Ascending aorta (tissue), 2 donors: ENCODE measurements at regions not wholly inside any gene's neighbourhood (a gene's known extent, or its start where the extent isn't known, plus 50 kb on each side); places are given as distances from the start of the nearest gene placed in this dataset.
"Not testable (repeated sequence)": the region's sequence is repeated elsewhere in the genome, so short reads cannot be mapped to it uniquely, and the experiment has no call there.

ENCODE experiments used
- DNase-seq, 2 donors: peaks; one replicate each; pipeline ENCODE4 v3.0.0-alpha.2; 2019; ENCODE audit warnings: low spot score in 2 of 2
- H3K27ac ChIP-seq, 2 donors: fragments of 200-600 bp; sonication (generic); one replicate each; pipeline ENCODE4 v1.5.1; 2016 to 2017; ENCODE audit warnings: mild to moderate bottlenecking in 1 of 2
- H3K27me3 ChIP-seq: fragments of 200-600 bp; sonication (generic); one replicate; pipeline ENCODE4 v1.5.1; 2017
- H3K36me3 ChIP-seq, 2 donors: fragments of 200-600 bp; sonication (generic); one replicate each; pipeline ENCODE4 v1.5.1; 2016
- H3K4me1 ChIP-seq, 2 donors: fragments of 200-600 bp; sonication (generic); one replicate each; pipeline ENCODE4 v1.5.1; 2016 to 2017; ENCODE audit warnings: mild to moderate bottlenecking in 1 of 2
- H3K4me3 ChIP-seq, 2 donors: fragments of 200-600 bp; sonication (generic); one replicate each; pipeline ENCODE4 v1.5.1; 2016 to 2017; ENCODE audit warnings: mild to moderate bottlenecking in 1 of 2
- H3K9me3 ChIP-seq, 2 donors: fragments of 200-600 bp; sonication (generic); one replicate each; pipeline ENCODE4 v1.5.1; 2016
- intact Hi-C: fragments of 100-400 bp; cut with DNase I; formaldehyde crosslinking; loops from one replicate; pipeline ENCODE4 v1.15.1; 2023
- TF ChIP-seq, protein P1 (sequence below), 3 experiments: fragments of 200-600 bp in 2 of 3; fragments of 450-650 bp in 1 of 3; sonication (generic) in 2 of 3; IDR thresholded peaks; one replicate each; pipeline ENCODE4 v1.5.1; 2016 to 2019; ENCODE audit warnings: antibody characterized with exemption in 3 of 3, mild to moderate bottlenecking in 1 of 3, moderate library complexity in 1 of 3

DNA sequence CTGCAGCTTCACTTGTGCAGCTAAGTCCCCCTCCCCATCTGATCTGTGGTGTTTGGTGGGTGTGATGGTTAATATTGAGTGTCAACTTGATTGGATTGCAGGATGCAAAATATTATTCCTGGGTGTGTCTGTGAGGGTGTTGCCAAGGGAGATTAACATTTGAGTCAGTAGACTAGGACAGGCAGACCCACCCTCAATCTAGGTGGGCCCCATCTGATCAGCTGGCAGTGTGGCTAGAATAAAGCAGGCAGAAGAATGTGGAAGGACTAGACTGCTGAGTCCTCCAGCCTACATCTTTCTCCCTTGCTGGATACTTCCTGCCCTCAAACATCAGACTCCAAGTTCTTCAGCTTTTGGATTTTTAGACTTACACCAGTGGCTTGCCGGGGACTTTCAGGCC lies 103.5 kb upstream of the BOD1L1 start:
- Histone ChIP-seq H3K27me3 (no peaks in the 10 kb centered on the region), H3K9me3 (no peaks in the 10 kb centered on the region), H3K36me3 (no peaks in the 10 kb centered on the region), H3K4me1 (no peaks in the 10 kb centered on the region), H3K4me3 (no peak overlapping the region), H3K27ac (no peak overlapping the region)
- no peak for DNase-seq
- TF ChIP-seq, protein P1, sequence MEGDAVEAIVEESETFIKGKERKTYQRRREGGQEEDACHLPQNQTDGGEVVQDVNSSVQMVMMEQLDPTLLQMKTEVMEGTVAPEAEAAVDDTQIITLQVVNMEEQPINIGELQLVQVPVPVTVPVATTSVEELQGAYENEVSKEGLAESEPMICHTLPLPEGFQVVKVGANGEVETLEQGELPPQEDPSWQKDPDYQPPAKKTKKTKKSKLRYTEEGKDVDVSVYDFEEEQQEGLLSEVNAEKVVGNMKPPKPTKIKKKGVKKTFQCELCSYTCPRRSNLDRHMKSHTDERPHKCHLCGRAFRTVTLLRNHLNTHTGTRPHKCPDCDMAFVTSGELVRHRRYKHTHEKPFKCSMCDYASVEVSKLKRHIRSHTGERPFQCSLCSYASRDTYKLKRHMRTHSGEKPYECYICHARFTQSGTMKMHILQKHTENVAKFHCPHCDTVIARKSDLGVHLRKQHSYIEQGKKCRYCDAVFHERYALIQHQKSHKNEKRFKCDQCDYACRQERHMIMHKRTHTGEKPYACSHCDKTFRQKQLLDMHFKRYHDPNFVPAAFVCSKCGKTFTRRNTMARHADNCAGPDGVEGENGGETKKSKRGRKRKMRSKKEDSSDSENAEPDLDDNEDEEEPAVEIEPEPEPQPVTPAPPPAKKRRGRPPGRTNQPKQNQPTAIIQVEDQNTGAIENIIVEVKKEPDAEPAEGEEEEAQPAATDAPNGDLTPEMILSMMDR (IDR thresholded peaks at IDR 0.05), result no peak
- intact Hi-C loops, result no loop called here

DNA sequence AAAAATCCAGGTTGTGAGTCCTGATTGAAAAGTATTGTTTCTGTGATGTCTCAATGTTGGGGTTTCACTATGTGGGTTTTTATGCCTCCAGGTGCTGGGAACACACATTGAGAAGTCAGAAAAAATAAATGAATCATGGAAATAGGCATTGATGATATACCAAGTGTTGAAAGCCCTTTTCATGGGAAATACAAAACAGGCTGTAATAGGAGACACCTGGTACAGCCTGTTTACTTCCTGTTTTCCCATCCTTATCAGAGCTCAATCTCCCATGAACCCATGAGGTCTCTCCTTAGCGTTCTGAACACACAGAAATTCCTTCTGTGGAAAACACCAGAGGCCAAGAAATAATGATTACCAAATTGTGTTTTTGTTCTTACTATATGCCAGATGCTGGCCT lies 106.3 kb upstream of the BOD1L1 start:
- H3K27ac ChIP-seq, result no peak overlapping the region
- H3K4me1 ChIP-seq, result no peaks in the 10 kb centered on the region
- H3K36me3 ChIP-seq, result no peaks in the 10 kb centered on the region
- no peaks in the 10 kb centered on the region for H3K27me3 ChIP-seq
- H3K4me3 ChIP-seq, result no peak overlapping the region
- no peaks in the 10 kb centered on the region for H3K9me3 ChIP-seq
- intact Hi-C loops, result no loop called here
- TF ChIP-seq, protein P1 (IDR thresholded peaks at IDR 0.05), result no peak
- no peak for DNase-seq

DNA sequence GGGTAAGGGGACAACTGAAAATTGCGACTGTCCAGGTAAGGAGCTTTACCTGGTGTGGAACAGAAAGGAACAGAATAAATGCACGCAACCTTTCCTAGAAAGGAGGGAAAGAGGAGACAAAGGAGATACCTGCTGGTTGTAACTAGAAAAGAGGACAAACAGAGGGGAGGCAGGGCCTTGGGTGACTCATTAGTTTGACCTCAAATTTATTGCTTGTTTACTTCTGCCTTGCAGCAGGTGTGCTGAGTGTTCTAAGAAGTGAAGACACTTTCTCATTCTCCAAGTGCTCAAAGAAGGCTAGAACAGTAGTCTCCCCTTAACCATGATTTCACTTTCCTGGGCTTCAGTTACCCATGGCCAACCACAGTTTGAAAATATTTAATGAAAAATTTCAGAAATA lies 123.1 kb upstream of the BOD1L1 start:
- no peaks in the 10 kb centered on the region for H3K9me3 ChIP-seq
- H3K27ac ChIP-seq, result no peak overlapping the region
- no peaks in the 10 kb centered on the region for H3K36me3 ChIP-seq
- H3K4me3 ChIP-seq, result no peak overlapping the region
- DNase-seq, result no peak
- intact Hi-C loops, result no loop called here
- no peaks in the 10 kb centered on the region for H3K4me1 ChIP-seq
- TF ChIP-seq, protein P1 (IDR thresholded peaks at IDR 0.05), result no peak
- H3K27me3 ChIP-seq, result no peaks in the 10 kb centered on the region

DNA sequence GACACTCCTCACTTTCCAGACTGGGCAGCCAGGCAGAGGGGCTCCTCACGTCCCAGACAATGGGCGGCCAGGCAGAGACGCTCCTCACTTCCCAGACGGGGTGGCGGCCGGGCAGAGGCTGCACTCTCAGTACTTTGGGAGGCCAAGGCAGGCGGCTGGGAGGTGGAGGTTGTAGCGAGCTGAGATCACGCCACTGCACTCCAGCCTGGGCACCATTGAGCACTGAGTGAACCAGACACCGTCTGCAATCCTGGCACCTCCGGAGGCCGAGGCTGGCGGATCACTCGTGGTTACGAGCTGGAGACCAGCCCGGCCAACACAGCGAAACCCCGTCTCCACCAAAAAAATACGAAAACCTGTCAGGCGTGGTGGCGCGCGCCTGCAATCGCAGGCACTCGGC lies 134.1 kb upstream of the BOD1L1 start:
- H3K9me3 ChIP-seq, DNase-seq, H3K27ac ChIP-seq, H3K4me3 ChIP-seq, H3K36me3 ChIP-seq, H3K27me3 ChIP-seq, H3K4me1 ChIP-seq, intact Hi-C loops: not testable (repeated sequence)

DNA sequence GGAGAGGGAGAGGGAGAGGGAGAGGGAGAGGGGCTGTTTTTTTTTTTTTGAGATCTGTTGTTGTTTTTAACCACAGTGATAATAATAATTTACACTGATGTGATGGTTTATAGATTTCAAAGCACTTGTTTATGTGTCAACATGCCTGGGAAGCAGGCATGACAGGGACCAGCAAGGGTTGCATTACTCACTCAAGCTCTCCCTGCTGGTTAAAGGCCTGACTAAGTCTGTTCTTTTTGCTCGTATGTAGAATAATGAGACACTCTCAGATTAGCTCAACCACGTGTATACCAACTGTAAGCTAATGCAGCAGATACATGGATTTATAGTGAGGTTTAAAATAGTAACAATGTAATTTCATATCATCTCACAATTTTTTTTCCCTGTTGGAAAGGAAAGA lies 134.6 kb upstream of the BOD1L1 start:
- DNase-seq, result no peak
- H3K27me3 ChIP-seq, result no peaks in the 10 kb centered on the region
- no peaks in the 10 kb centered on the region for H3K4me1 ChIP-seq
- TF ChIP-seq, protein P1 (IDR thresholded peaks at IDR 0.05), result no peak
- no peak overlapping the region for H3K27ac ChIP-seq
- H3K9me3 ChIP-seq, result no peaks in the 10 kb centered on the region
- intact Hi-C loops, result no loop called here
- H3K36me3 ChIP-seq, result no peaks in the 10 kb centered on the region
- no peak overlapping the region for H3K4me3 ChIP-seq

DNA sequence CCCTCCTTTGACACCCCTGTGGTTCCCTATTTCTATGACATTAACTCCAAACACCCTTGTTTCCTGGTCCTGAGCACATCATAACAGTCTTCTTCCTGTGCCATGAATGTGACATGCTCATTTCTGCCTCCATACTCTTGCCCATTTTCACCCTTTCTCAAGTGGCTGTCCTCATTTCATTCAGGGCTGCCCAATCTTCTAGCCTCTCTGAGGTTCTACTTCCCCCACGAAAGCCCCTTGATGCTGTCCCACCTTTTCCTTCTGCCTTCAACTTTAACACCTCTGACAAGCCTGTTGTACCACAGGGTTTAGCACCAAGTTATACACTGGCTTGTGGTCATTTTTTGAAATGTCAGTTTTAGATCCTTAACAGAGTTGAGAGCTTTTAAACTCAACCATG lies 136.2 kb upstream of the BOD1L1 start:
- Histone ChIP-seq H3K9me3 (no peaks in the 10 kb centered on the region), H3K4me1 (no peaks in the 10 kb centered on the region), H3K27me3 (no peaks in the 10 kb centered on the region), H3K27ac (no peak overlapping the region), H3K36me3 (no peaks in the 10 kb centered on the region), H3K4me3 (no peak overlapping the region)
- no peak for DNase-seq
- intact Hi-C loops, result no loop called here
- TF ChIP-seq, protein P1 (IDR thresholded peaks at IDR 0.05), result no peak
